Inflammatory macrophage treated with lipopolysaccharide for 1 hour (primary cell): ENCODE measurements at regions not wholly inside any gene's neighbourhood (a gene's known extent, or its start where the extent isn't known, plus 50 kb on each side); places are given as distances from the start of the nearest gene placed in this dataset.
"Not testable (repeated sequence)": the region's sequence is repeated elsewhere in the genome, so short reads cannot be mapped to it uniquely, and the experiment has no call there.

ENCODE experiments used
- DNase-seq, 2 donors: peaks; one replicate each; pipeline ENCODE4 v3.0.0-alpha.2; 2020 to 2022

GRCh38 chr16:50448981-50449380, 80.2 kb upstream of the BRD7 start:
- DNase-seq, result no peak

- no peak for DNase-seq
Observed at GRCh38 chr16:50448522-50448921, 79.7 kb upstream of the BRD7 start.

- not testable (repeated sequence) for DNase-seq
Observed at GRCh38 chr16:50447386-50447785, 78.6 kb upstream of the BRD7 start.

- DNase-seq, result no peak
Observed at GRCh38 chr16:50446861-50447260, 78.1 kb upstream of the BRD7 start.

GRCh38 chr16:50445621-50446555, 77.1 kb upstream of the BRD7 start:
- DNase-seq, result no peak

GRCh38 chr16:50444526-50444925, 75.7 kb upstream of the BRD7 start:
- peak; percentile 53 to 75 for DNase-seq

GRCh38 chr16:50442221-50442620, 73.4 kb upstream of the BRD7 start:
- no peak for DNase-seq

- DNase-seq, result no peak
Observed at GRCh38 chr16:50441486-50442157, 72.8 kb upstream of the BRD7 start.

- DNase-seq, result no peak
Observed at GRCh38 chr16:50440991-50441390, 72.2 kb upstream of the BRD7 start.

GRCh38 chr16:50440531-50440930, 71.7 kb upstream of the BRD7 start:
- no peak for DNase-seq

- DNase-seq, result no peak
Observed at GRCh38 chr16:50437769-50438437, 69.1 kb upstream of the BRD7 start.

- DNase-seq, result no peak
Observed at GRCh38 chr16:50436271-50436670, 67.5 kb upstream of the BRD7 start.

- no peak for DNase-seq
Observed at GRCh38 chr16:50434872-50435478, 66.2 kb upstream of the BRD7 start.

GRCh38 chr16:50430076-50430475, 61.3 kb upstream of the BRD7 start:
- DNase-seq, result no peak

- no peak for DNase-seq
Observed at GRCh38 chr16:50428742-50429141, 60.0 kb upstream of the BRD7 start.

GRCh38 chr16:50428116-50428515, 59.3 kb upstream of the BRD7 start:
- no peak for DNase-seq

GRCh38 chr16:50427107-50427506, 58.3 kb upstream of the BRD7 start:
- DNase-seq, result no peak

- DNase-seq, result no peak
Observed at GRCh38 chr16:50425648-50426047, 56.9 kb upstream of the BRD7 start.

- DNase-seq, result no peak
Observed at GRCh38 chr16:50425044-50425443, 56.3 kb upstream of the BRD7 start.

- DNase-seq, result no peak
Observed at GRCh38 chr16:50422926-50423325, 54.1 kb upstream of the BRD7 start.

- DNase-seq, result no peak
Observed at GRCh38 chr16:50419116-50419515, 50.3 kb upstream of the BRD7 start.
